PC-9 (cell line): ENCODE measurements at regions not wholly inside any gene's neighbourhood (a gene's known extent, or its start where the extent isn't known, plus 50 kb on each side); places are given as distances from the start of the nearest gene placed in this dataset.

Experiments
- BruUV-seq: library from RNA; stranded (reverse); fragments of 400-500 nt; replicated peaks from 2 replicates; lab custom pipeline; 2021; lab: Mats Ljungman, UMichigan
- CTCF ChIA-PET: fragments of 300-600 bp; sonication (Branson Sonifier 250); formaldehyde crosslinking; loops from one replicate; lab custom pipeline; 2022; ENCODE audit warnings: antibody characterized with exemption; lab: Charles Lee
- POLR2A ChIA-PET: fragments of 300-600 bp; sonication (Branson Sonifier 250); formaldehyde crosslinking; loops from one replicate; lab custom pipeline; 2022; ENCODE audit warnings: antibody characterized with exemption; ENCODE audit not compliant: unreplicated experiment; lab: Charles Lee
- DNase-seq, 2 experiments: peaks; one replicate each; pipeline versions ENCODE4 v3.0.0 to v3.0.0-alpha.2; 2015 to 2022; ENCODE audit warnings: mixed read lengths in 1 of 2
- H2AFZ ChIP-seq: fragments of 200-600 bp; sonication (generic); 2 replicates; pipeline ENCODE4 v1.8.1; 2017; ENCODE audit warnings: antibody characterized with exemption
- H3F3A ChIP-seq: fragments of 200-600 bp; sonication (generic); 2 replicates; pipeline ENCODE4 v1.8.1; 2017; ENCODE audit warnings: antibody characterized with exemption, mild to moderate bottlenecking, low read depth; ENCODE audit not compliant: insufficient read depth
- H3K27ac ChIP-seq: fragments of 200-600 bp; sonication (generic); 2 replicates; pipeline ENCODE4 v1.6.1; 2016; ENCODE audit warnings: mixed run types
- H3K27me3 ChIP-seq: fragments of 200-600 bp; sonication (generic); 2 replicates; pipeline ENCODE4 v1.6.1; 2016; ENCODE audit warnings: low read depth, mixed run types; ENCODE audit not compliant: insufficient read depth
- H3K36me3 ChIP-seq: fragments of 200-600 bp; sonication (generic); 2 replicates; pipeline ENCODE4 v1.6.1; 2016; ENCODE audit warnings: low read depth, mixed run types
- H3K4me1 ChIP-seq: fragments of 200-600 bp; sonication (generic); replicated peaks from 2 replicates; pipeline ENCODE4 v1.6.1; 2016; ENCODE audit warnings: mixed run types; ENCODE audit not compliant: insufficient read depth
- H3K4me2 ChIP-seq: fragments of 200-600 bp; sonication (generic); 2 replicates; pipeline ENCODE4 v1.6.1; 2017; ENCODE audit warnings: mixed run types
- H3K4me3 ChIP-seq: fragments of 200-600 bp; sonication (generic); 2 replicates; pipeline ENCODE4 v1.6.1; 2016; ENCODE audit warnings: mixed run types
- H3K79me2 ChIP-seq: fragments of 200-600 bp; sonication (generic); 2 replicates; pipeline ENCODE4 v1.6.1; 2017; ENCODE audit warnings: low read depth, mixed run types
- H3K9me2 ChIP-seq: fragments of 200-600 bp; sonication (generic); 2 replicates; pipeline ENCODE4 v1.8.1; 2017; ENCODE audit warnings: mild to moderate bottlenecking; ENCODE audit not compliant: insufficient read depth
- H3K9me3 ChIP-seq: fragments of 200-600 bp; sonication (generic); 2 replicates; pipeline ENCODE4 v1.8.1; 2016; ENCODE audit warnings: low read depth; ENCODE audit not compliant: insufficient read depth
- H4K20me1 ChIP-seq: fragments of 200-600 bp; sonication (generic); 2 replicates; pipeline ENCODE4 v1.8.1; 2017; ENCODE audit not compliant: insufficient read depth
- CTCF ChIP-seq: fragments of 200-600 bp; sonication (generic); conservative IDR thresholded peaks from 2 replicates; pipeline ENCODE4 v1.6.1; 2017; ENCODE audit warnings: mixed run types, antibody characterized with exemption, mild to moderate bottlenecking, moderate library complexity
- EZH2 ChIP-seq: fragments of 200-600 bp; sonication (generic); IDR thresholded peaks from 2 replicates; pipeline ENCODE4 v1.8.0; 2017; ENCODE audit warnings: antibody characterized with exemption, low read depth
- intact Hi-C: fragments of 100-400 bp; cut with micrococcal nuclease; formaldehyde crosslinking; loops from one replicate; pipeline ENCODE4 v1.10.0; 2022; ENCODE audit not compliant: unreplicated experiment

- Histone ChIP-seq H3F3A (no peaks in the 10 kb centered on the region), H3K4me2 (no peak overlapping the region), H3K79me2 (no peaks in the 10 kb centered on the region), H3K36me3 (no peaks in the 10 kb centered on the region), H2AFZ (no peak overlapping the region), H3K9me3 (no peaks in the 10 kb centered on the region), H3K27ac (no peak overlapping the region), H3K4me3 (no peak overlapping the region), H4K20me1 (no peaks in the 10 kb centered on the region), H3K9me2 (no peaks in the 10 kb centered on the region), H3K4me1 (no peaks in the 10 kb centered on the region), H3K27me3 (no peaks in the 10 kb centered on the region)
- no TSS peak for BruUV-seq
- ChIA-PET POLR2A (no interaction called here), CTCF (no interaction called here)
- intact Hi-C loops: no loop called here
- TF ChIP-seq CTCF: no peak
- no peak for TF ChIP-seq EZH2
- no peak for DNase-seq
Measured at GRCh38 chrX:15973946-15974345, 119.3 kb upstream of the AP1S2 start.

GRCh38 chrX:15973299-15973698, 118.7 kb upstream of the AP1S2 start:
- no peak overlapping the region for H2AFZ ChIP-seq
- H4K20me1 ChIP-seq: no peaks in the 10 kb centered on the region
- H3K36me3 ChIP-seq: no peaks in the 10 kb centered on the region
- no peaks in the 10 kb centered on the region for H3K9me2 ChIP-seq
- H3K27me3 ChIP-seq: no peaks in the 10 kb centered on the region
- H3K4me2 ChIP-seq: no peak overlapping the region
- BruUV-seq: no TSS peak
- no peaks in the 10 kb centered on the region for H3K4me1 ChIP-seq
- H3K79me2 ChIP-seq: no peaks in the 10 kb centered on the region
- ChIA-PET POLR2A (no interaction called here), CTCF (no interaction called here)
- peak; percentile 30; the same call in 1 of the 2 replicates for TF ChIP-seq CTCF
- TF ChIP-seq EZH2: no peak
- no peaks in the 10 kb centered on the region for H3F3A ChIP-seq
- intact Hi-C loops: no loop called here
- H3K4me3 ChIP-seq: no peak overlapping the region
- no peaks in the 10 kb centered on the region for H3K9me3 ChIP-seq
- no peak overlapping the region for H3K27ac ChIP-seq
- peak in 1 of 2 experiments; percentile 4 for DNase-seq

- no peaks in the 10 kb centered on the region for H4K20me1 ChIP-seq
- no peak overlapping the region for H3K4me3 ChIP-seq
- no peak overlapping the region for H2AFZ ChIP-seq
- no peak overlapping the region for H3K27ac ChIP-seq
- TF ChIP-seq EZH2 (no peak), CTCF (no peak)
- no peaks in the 10 kb centered on the region for H3K9me2 ChIP-seq
- no peaks in the 10 kb centered on the region for H3K79me2 ChIP-seq
- ChIA-PET CTCF (no interaction called here), POLR2A (no interaction called here)
- no peak for DNase-seq
- BruUV-seq: no TSS peak
- H3F3A ChIP-seq: no peaks in the 10 kb centered on the region
- no peaks in the 10 kb centered on the region for H3K9me3 ChIP-seq
- intact Hi-C loops: no loop called here
- no peaks in the 10 kb centered on the region for H3K27me3 ChIP-seq
- H3K4me2 ChIP-seq: no peak overlapping the region
- H3K36me3 ChIP-seq: no peaks in the 10 kb centered on the region
- H3K4me1 ChIP-seq: no peaks in the 10 kb centered on the region
Measured at GRCh38 chrX:15971696-15972095, 117.1 kb upstream of the AP1S2 start.
